ENCODE measurements at regions not wholly inside any gene's neighbourhood (a gene's known extent, or its start where the extent isn't known, plus 50 kb on each side); places are given as distances from the start of the nearest gene placed in this dataset.
A peak's percentile ranks its signal among the peaks of the same experiment; 100 is the strongest.

- Histone ChIP-seq H3K4me1 (ENCODE audit: control insufficient read depth in 5 of 5, insufficient read depth in 5 of 5, low read length in 5 of 5) (peaks cover 0 to 17% (median 7%) of the 10 kb centered on the region in 5 donors), H3K27ac (ENCODE audit: low read depth in 1 of 2, low read length in 1 of 2) (no peak overlapping the region), H3K36me3 (ENCODE audit: control insufficient read depth in 4 of 4, insufficient read depth in 4 of 4, low read length in 4 of 4) (no peaks in the 10 kb centered on the region), H3K4me3 (no peak overlapping the region), H3K27me3 (ENCODE audit: control insufficient read depth in 3 of 3, insufficient read depth in 3 of 3, low read length in 2 of 3) (no peaks in the 10 kb centered on the region), H3K9ac (ENCODE audit: insufficient read depth in 1 of 2, low read length in 2 of 2) (no peak overlapping the region), H3K9me3 (ENCODE audit: control insufficient read depth in 4 of 4, insufficient read depth in 3 of 4, low read length in 3 of 4) (no peaks in the 10 kb centered on the region)
- WGBS, 2 donors: 9 to 13% methylated on average over 3 of the region's 3 CpGs
- DNase-seq (peak; percentile 62 to 85 (median 79)), ATAC-seq (ENCODE audit: insufficient read depth, low FRiP score) (peak; percentile 19)
- no peak for TF ChIP-seq CTCF (IDR thresholded peaks at IDR 0.05; ENCODE audit: control extremely low read depth, extremely low read depth)
Measured at GRCh38 chr12:67456431-67456901, 187.3 kb downstream of the CAND1 start.

- Histone ChIP-seq H3K36me3 (ENCODE audit: control insufficient read depth in 4 of 4, insufficient read depth in 4 of 4, low read length in 4 of 4) (no peaks in the 10 kb centered on the region), H3K4me3 (no peak overlapping the region), H3K4me1 (ENCODE audit: control insufficient read depth in 5 of 5, insufficient read depth in 5 of 5, low read length in 5 of 5) (peaks cover 0 to 17% (median 7%) of the 10 kb centered on the region in 5 donors), H3K27ac (ENCODE audit: low read depth in 1 of 2, low read length in 1 of 2) (no peak overlapping the region), H3K27me3 (ENCODE audit: control insufficient read depth in 3 of 3, insufficient read depth in 3 of 3, low read length in 2 of 3) (no peaks in the 10 kb centered on the region), H3K9me3 (ENCODE audit: control insufficient read depth in 4 of 4, insufficient read depth in 3 of 4, low read length in 3 of 4) (no peaks in the 10 kb centered on the region), H3K9ac (ENCODE audit: insufficient read depth in 1 of 2, low read length in 2 of 2) (no peak overlapping the region)
- WGBS, 2 donors: 81% methylated on average over 2 of the region's 2 CpGs
- ATAC-seq (ENCODE audit: insufficient read depth, low FRiP score) (no peak), DNase-seq (no peak)
- TF ChIP-seq CTCF (IDR thresholded peaks at IDR 0.05; ENCODE audit: control extremely low read depth, extremely low read depth): no peak
Measured at GRCh38 chr12:67457136-67457535, 188.0 kb downstream of the CAND1 start.

GRCh38 chr12:67457778-67458665 is 188.9 kb downstream of the CAND1 start:
- no peak overlapping the region for H3K4me3 ChIP-seq
- H3K36me3 ChIP-seq (ENCODE audit: control insufficient read depth in 4 of 4, insufficient read depth in 4 of 4, low read length in 4 of 4): no peaks in the 10 kb centered on the region
- peak; percentile 58 for ATAC-seq (ENCODE audit: insufficient read depth, low FRiP score)
- no peaks in the 10 kb centered on the region for H3K9me3 ChIP-seq (ENCODE audit: control insufficient read depth in 4 of 4, insufficient read depth in 3 of 4, low read length in 3 of 4)
- no peak for TF ChIP-seq CTCF (IDR thresholded peaks at IDR 0.05; ENCODE audit: control extremely low read depth, extremely low read depth)
- WGBS, 2 donors: 66 to 71% methylated on average over 11 of the region's 11 CpGs
- H3K9ac ChIP-seq (ENCODE audit: insufficient read depth in 1 of 2, low read length in 2 of 2): no peak overlapping the region
- peak in 2 of 3 donors; percentile 16 to 24 for DNase-seq
- H3K27ac ChIP-seq (ENCODE audit: low read depth in 1 of 2, low read length in 1 of 2): no peak overlapping the region
- H3K4me1 ChIP-seq (ENCODE audit: control insufficient read depth in 5 of 5, insufficient read depth in 5 of 5, low read length in 5 of 5): peaks cover 0 to 17% (median 7%) of the 10 kb centered on the region in 5 donors
- no peaks in the 10 kb centered on the region for H3K27me3 ChIP-seq (ENCODE audit: control insufficient read depth in 3 of 3, insufficient read depth in 3 of 3, low read length in 2 of 3)

Data from lung (tissue), 11 donors.